Limb (tissue), 2 donors: ENCODE measurements at regions not wholly inside any gene's neighbourhood (a gene's known extent, or its start where the extent isn't known, plus 50 kb on each side); places are given as distances from the start of the nearest gene placed in this dataset.
A peak's percentile ranks its signal among the peaks of the same experiment; 100 is the strongest.

ENCODE experiments used
- DNase-seq, 2 donors: peaks; one replicate each; pipeline ENCODE4 v3.0.0-alpha.2; 2016; ENCODE audit errors: extremely low spot score in 2 of 2

- DNase-seq: no peak
These were observed 521.9 kb downstream of the TLE4 start for GRCh38 chr9:80093695-80094094.

DNA sequence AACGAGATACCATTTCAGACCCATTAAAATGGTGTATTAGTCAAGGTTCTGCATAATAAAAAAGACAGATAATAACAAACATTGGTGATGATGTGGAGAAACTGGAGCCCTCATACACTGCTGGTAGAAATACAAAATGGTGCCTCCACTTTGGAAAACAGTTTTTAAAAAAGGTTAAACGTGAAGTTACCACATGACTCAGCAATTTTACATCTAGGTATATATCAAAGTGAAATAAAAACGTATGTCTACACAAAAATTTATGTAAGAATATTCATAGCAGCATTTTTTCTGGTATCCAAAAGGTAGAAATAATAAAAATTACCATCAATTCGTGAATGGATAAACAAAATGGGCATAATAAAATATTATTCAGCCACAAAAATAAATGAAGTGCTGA, 519.8 kb downstream of the TLE4 start:
- DNase-seq: no peak

DNA sequence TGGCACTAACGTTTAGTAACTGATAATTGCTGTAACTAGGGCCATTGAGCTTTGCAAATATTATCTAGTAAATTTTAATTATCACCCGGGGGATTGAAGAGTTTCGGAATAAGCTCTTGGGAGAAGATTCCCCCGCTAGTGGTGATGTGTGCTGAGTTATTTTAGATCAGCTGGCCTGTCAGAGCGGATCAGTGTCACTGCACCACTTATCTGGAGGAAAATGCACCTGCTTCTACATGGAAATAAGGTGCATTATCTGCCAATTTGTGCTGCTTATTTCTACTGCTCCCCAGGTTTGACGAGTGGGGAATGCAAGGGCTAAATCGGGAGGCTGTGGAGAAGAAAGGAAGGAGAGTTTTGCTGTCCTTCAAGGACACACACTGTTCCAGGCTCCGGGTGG, 518.6 kb downstream of the TLE4 start:
- DNase-seq: no peak

DNA sequence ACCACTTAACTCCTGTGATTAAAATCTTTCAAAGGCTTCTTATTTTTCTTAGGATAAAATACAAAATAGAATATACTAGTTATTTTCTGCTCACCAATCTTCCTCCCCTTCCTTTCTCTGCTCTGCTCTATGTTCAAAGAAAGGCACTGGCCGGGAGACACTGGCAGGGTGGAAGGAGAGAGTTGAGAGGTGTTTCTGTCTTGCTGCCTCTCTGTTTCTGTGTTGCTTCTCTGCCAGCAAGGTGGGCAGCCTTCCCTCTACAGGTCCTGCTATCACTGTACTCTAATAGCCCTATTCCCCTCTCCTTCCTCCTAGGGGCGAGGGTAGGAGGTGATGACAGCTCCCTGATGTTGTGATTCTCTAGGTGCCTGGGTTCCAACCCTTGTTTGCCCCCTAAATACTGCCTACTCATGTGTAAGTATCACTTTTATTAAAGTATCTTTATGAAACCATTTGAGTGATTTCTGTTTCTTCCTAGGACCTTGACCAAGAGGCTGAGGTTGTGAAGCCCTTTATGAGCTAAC, 515.1 kb downstream of the TLE4 start:
- DNase-seq: no peak

GRCh38 chr9:80086386-80086785, 514.6 kb downstream of the TLE4 start:
- DNase-seq: no peak

GRCh38 chr9:80085668-80086067, 513.9 kb downstream of the TLE4 start:
- DNase-seq: no peak

DNA sequence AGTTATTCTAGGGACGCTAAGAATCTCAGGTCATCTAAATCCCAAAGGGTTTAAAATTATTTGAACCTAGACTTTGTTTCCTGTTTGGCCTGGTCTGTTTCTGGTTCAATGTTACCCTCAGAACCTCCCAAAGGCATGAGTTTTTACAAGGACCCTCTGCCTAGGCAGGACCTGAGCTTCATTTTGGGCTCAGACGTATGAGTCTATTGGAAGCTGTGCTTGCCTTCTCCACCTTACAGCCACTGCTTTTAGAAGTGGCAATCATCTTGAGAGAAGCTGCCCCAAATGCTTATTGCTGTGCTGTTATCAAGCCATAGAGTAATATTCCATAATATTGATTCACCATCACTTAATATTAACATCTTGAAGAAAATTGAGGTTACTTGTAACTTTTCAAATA, 510.4 kb downstream of the TLE4 start:
- no peak for DNase-seq

- no peak for DNase-seq
These were observed 507.1 kb downstream of the TLE4 start for GRCh38 chr9:80078826-80079225.

DNA sequence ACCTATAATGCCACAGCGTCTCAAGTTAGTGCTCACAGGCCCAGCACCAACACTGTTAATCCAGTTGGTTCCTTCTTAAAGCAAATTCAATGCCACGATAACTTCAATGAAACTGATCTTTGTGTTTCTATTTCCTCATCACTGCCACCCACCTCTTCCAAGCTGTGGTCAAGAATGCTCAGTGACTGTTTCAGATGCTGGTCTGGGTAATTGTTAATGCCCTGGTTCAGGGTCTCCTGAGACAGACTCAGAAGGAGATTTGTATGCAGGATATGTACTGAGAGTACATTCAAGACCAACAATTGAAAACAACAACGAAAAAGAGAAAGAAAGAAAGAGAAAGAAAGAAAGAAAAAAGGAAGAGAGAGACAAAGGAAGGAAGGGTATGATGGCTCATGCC, 505.3 kb downstream of the TLE4 start:
- no peak for DNase-seq

GRCh38 chr9:80076162-80076561, 504.4 kb downstream of the TLE4 start:
- DNase-seq: no peak

DNA sequence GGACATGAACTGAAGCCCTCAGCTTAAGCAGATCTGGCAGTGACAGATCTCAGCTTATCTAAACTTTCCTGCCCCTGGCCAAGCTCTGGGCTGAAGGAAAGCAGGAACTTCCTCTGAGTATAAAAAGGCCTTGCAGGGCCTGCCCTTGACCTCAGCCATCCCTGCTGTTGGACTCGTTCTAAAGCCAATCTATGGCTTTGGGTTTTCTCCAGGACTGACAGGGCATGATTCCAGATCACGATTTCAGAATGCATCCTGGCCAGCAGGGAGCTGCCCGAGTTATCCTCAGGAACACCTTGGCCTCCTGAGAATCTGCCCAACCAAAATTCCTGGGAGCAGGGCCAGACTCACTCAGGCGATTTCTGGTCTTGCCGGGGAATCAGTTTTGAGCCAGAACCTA, 502.7 kb downstream of the TLE4 start:
- DNase-seq: no peak

DNA sequence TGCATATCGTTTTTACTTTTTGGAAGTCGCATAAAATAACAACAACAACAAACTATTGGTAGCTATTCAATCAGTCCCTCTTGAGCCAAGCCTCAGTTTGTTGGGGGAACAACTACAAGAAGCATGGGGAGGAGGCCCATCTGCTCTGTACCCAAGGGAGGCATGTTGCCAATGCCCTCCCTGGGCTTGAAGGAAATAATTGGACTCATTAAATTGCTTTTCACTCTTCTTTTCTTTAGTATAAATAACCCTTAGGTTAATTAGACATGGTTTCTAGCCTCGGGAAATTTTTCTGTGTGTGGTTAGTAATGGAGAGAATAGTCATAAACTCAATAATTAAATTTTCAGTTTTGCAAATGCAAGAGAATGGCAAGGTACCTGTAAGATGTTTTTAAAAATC, 500.7 kb downstream of the TLE4 start:
- no peak for DNase-seq

DNA sequence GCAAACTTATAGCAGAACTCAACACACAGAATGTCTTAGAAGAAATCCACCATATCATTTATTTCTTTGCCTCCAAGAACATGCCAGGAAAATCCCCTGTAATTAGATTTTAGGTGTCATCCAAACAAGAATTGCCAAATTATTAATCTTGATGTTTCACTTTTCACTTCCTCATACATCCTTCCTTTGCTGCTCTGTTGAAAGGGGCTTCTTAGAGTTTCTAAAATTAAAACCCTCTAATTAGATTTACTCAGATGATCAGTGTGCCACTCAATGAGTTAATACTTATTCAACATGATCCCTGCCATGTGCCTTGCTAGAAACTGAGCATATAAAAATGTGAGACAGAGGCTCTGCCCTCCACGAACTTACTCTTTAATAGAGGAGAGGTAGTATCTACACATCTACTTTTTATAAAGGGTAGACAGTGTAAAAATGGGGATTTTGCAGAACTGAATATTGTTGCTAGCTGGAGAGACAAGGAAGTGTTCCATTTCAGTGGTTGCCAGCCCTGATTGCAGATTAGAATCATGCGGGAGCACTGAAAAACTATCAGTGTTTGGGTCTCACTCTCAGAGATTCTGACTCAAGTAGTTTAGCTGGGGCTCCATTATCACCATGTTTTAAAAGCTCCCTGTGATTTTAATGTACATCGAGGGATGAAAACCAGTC, 498.4 kb downstream of the TLE4 start:
- no peak for DNase-seq

GRCh38 chr9:80066931-80067330, 495.2 kb downstream of the TLE4 start:
- no peak for DNase-seq

GRCh38 chr9:80062567-80062966, 490.8 kb downstream of the TLE4 start:
- no peak for DNase-seq

DNA sequence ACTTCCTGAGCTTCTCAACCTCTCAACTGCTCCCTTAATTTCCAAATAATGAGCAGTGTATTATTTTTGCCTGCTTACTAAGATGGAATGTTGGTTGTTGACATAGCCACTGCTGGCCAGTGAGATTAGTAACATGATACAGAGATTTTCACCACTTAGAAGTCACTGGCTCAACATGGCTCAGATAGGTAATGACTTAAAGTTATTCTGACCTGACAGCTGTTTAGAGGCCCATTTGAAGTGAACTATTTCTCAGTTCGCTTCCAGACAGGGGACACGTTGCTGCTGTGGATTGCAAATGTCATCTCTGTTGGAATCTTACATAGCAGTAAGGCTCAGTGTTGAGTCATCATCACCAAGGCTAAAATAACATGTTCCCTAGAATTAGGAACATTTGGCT, 490.2 kb downstream of the TLE4 start:
- peak in 1 of 2 donors; percentile 30 for DNase-seq

DNA sequence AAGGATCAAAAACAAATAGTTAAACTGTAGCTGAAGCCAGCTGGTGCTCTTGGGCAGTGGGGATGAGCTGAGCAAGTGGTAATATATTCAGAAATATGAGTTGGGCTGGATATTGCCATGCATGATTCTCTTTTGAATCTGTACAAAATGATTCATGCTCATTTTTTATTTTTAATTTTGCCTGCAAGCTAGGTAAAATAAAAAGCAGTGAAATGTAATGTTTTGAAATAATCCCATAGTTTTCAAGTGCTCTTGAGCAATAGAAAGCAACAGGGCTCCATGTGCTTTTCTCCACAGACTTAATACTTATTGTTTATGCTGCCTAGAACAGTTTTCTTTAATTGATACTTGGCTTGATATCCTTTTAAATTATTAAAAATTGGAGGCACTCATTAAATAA, 489.3 kb downstream of the TLE4 start:
- DNase-seq: no peak

DNA sequence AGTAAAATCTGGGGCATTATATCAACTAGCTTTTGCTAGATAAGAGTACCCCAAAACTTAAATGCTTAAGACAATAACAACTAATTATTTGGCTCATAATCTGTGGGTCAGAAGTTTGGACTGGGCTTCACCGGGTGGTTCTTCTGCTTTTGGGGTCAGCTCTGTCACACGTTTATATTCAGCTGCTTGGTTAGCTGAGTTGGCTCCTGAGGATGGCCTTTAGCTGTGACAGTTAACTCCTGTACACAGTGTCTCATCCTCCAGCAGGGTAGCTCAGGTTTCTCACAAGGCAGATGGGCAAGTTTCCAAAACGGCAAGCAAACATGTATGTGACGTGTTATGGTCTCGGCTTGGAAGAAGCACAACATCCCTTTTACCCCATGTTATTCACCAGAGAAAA, 488.2 kb downstream of the TLE4 start:
- no peak for DNase-seq

DNA sequence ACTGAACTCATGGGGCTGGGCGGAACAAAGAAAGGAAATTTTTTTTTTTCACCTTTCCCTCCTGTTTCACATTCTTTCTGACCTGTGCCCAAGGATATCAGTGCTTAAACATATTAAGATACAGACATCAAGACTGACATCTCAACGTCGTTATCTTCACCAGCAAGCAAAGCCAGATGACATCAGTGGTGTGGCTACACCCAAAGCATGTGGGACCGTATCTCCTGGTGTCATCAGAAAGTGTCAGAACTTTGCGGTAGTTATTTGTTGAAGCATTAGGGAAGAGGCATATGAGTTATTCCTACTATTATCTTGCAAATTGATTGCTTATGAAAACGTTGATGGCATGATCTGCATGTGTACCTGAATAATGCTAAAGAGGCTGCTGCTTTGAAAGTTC, 487.4 kb downstream of the TLE4 start:
- no peak for DNase-seq

DNA sequence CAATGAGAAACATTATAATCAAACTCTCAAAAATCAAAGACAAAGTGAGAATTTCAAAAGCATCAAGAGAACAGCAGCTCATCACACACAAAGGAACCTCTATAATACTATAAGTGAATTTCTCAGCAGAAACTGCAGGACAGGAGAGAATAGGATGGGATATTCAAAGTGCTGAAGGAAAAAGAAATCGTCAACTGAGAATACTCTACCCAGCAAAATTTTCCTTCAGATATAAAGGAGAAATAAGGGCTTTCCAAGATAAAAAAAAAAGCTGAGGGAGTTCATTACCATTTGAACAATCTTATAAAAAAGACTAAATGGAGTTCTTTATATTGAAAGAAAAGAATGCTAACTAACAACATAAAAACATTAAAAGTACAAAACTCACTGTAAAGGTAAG, 481.1 kb downstream of the TLE4 start:
- no peak for DNase-seq

- DNase-seq: no peak
These were observed 477.5 kb downstream of the TLE4 start for GRCh38 chr9:80049096-80049782.

DNA sequence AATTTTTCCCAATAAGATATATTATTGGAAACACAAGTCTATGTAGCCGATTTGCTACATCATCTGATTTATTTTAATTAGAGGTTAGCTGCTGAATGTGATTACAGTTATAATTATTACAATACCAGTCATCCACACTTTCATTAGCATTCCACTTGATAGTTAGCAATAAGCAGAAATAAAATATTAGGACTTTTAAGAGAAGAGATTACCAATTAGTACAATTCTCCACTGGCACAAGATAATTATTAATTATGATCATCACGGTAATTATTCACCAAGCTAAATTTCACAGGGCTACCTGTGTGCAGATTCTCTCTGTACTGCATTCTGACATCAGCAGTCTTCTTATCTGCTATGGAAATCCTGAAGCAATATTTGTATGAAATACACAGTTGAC, 474.7 kb downstream of the TLE4 start:
- DNase-seq: no peak

GRCh38 chr9:80041821-80042220, 470.1 kb downstream of the TLE4 start:
- no peak for DNase-seq
